GM20000 (cell line): ENCODE measurements at regions not wholly inside any gene's neighbourhood (a gene's known extent, or its start where the extent isn't known, plus 50 kb on each side); places are given as distances from the start of the nearest gene placed in this dataset.

Source experiments
- DNase-seq: peaks from one replicate; pipeline ENCODE4 v3.0.0; 2012; ENCODE audit warnings: low spot score
- TF ChIP-seq, protein P1 (sequence below): IDR thresholded peaks from 2 replicates; pipeline ENCODE4 v1.5.1; 2012; ENCODE audit warnings: mild to moderate bottlenecking, control low read depth; ENCODE audit errors: extremely low read depth, missing control alignments

- TF ChIP-seq, protein P1, sequence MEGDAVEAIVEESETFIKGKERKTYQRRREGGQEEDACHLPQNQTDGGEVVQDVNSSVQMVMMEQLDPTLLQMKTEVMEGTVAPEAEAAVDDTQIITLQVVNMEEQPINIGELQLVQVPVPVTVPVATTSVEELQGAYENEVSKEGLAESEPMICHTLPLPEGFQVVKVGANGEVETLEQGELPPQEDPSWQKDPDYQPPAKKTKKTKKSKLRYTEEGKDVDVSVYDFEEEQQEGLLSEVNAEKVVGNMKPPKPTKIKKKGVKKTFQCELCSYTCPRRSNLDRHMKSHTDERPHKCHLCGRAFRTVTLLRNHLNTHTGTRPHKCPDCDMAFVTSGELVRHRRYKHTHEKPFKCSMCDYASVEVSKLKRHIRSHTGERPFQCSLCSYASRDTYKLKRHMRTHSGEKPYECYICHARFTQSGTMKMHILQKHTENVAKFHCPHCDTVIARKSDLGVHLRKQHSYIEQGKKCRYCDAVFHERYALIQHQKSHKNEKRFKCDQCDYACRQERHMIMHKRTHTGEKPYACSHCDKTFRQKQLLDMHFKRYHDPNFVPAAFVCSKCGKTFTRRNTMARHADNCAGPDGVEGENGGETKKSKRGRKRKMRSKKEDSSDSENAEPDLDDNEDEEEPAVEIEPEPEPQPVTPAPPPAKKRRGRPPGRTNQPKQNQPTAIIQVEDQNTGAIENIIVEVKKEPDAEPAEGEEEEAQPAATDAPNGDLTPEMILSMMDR: no peak
- no peak for DNase-seq
Measured at GRCh38 chr1:22277662-22278061, 134.8 kb upstream of the WNT4 start.

GRCh38 chr1:22279735-22280134 lies 136.8 kb upstream of the WNT4 start:
- DNase-seq: no peak
- TF ChIP-seq, protein P1: no peak

DNA sequence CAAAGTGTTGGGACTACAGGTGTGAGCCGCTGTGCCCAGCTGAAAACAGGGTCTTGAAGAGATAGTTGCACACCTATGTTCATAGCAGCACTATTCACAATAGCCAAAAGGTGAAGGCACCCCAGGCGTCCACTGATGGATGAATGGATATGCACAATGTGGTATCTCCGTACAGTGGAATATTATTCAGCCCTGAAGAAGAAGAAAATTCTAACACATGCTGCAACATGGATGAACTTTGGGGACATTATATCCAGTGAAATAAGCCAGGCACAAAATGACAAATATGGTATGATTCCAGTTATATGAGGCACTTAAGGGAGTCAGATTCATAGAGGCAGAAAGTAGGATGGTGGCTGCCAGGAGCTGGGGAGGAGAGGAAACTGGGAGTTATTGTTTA lies 137.6 kb upstream of the WNT4 start:
- DNase-seq: no peak
- TF ChIP-seq, protein P1: no peak

DNA sequence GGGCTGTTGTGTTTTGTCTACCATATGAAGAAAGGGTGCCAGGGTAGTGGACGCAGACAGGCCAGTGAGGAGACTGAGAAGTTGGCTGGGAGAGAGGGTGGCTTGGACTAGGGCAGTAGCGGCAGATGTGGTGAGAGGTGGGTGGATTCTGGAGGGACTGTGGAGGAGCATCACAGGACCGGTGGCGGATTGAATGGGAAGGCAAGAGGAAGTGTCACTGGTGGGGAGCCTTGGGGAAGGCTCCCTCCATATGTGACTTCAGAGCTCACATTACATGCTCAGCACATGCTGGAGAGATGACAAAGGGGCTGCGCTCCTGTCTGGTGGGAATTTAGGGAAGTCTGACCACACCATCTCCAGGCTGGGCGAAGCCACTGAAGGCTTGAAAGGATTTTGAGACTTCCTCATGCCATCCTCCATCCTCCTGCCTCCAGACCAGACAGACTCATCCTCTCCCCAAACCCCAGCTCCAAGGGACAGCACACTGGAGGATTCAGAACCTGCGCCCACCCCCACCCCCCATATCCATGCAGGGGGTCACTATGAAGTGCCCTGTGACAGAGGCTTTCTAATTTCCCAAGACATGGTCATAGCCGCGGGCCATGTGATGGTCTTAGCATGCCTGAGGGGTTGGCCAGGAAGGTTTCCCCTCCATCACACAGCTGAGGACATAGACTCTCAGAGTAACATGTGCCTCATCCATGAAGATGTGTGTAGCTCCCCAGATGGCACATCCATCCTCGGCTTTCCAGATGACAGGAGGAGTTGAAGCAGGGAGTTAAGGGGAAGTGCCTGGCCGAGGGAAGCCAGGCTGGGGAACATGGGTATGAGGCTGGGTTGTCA lies 138.8 kb upstream of the WNT4 start:
- TF ChIP-seq, protein P1: no peak
- DNase-seq: no peak

- DNase-seq: no peak
- TF ChIP-seq, protein P1: no peak
Measured at GRCh38 chr1:22282364-22282995, 139.6 kb upstream of the WNT4 start.

- no peak for DNase-seq
- TF ChIP-seq, protein P1: no peak
Measured at GRCh38 chr1:22283596-22283995, 140.7 kb upstream of the WNT4 start.

DNA sequence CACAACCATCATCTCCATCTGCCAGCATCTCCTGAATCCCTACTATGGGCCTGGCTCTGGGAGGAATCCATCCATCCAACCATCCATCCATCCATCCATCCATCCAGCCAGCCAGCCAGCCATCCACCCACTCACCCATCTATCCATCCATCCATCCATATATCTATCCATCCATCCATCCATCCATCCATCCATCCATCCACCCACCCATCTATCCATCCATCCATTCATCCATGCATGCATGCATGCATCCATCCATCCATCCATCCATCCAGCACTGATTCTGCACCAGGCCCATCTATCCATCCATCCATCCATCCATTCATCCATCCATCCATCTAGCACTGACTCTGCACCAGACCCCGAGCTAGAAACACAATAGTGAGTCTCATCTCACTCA lies 141.3 kb upstream of the WNT4 start:
- TF ChIP-seq, protein P1: no peak
- DNase-seq: no peak
